Glomerular endothelial cell (primary cell): ENCODE measurements at regions not wholly inside any gene's neighbourhood (a gene's known extent, or its start where the extent isn't known, plus 50 kb on each side); places are given as distances from the start of the nearest gene placed in this dataset.
"Not testable (repeated sequence)": the region's sequence is repeated elsewhere in the genome, so short reads cannot be mapped to it uniquely, and the experiment has no call there.

Experiments
- DNase-seq: peaks from one replicate; pipeline ENCODE4 v3.0.0-alpha.2; 2011; ENCODE audit warnings: low read depth, low spot score; ENCODE audit errors: extremely low read depth

DNA sequence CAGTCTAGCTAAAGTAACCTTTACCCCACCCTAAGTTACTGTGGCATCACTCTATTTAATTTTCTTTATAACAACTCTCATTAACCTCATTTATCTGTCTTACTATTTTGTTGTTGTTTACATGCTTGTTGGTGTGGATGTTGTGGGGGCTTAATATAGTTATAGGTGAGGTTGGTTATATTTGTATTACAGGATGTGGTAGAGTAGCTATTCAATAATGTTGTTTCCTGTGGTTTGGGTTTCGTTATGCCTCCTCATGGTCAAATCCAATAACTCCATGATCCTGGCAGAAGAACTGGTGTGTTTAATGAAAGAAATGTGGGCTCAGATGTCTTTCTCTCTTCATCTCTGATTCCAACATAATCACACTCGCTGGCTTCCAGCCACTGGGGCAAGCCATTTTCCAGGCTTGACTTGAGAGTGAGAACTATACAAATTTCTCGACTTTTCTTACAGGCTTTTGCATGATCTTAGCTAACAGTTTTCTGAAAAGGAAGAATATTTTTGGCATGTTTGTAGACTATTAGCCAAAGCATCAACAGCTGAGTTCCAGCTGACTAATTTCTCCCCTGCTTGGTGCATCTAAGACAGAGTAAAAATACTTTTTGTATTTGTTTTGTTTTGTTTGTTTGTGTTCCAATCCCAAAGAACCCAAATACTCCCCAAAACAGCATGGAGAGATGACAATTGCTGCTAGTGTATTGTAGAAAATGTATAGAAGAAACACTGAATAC is 303.7 kb upstream of the PAPPA start:
- DNase-seq = no peak

DNA sequence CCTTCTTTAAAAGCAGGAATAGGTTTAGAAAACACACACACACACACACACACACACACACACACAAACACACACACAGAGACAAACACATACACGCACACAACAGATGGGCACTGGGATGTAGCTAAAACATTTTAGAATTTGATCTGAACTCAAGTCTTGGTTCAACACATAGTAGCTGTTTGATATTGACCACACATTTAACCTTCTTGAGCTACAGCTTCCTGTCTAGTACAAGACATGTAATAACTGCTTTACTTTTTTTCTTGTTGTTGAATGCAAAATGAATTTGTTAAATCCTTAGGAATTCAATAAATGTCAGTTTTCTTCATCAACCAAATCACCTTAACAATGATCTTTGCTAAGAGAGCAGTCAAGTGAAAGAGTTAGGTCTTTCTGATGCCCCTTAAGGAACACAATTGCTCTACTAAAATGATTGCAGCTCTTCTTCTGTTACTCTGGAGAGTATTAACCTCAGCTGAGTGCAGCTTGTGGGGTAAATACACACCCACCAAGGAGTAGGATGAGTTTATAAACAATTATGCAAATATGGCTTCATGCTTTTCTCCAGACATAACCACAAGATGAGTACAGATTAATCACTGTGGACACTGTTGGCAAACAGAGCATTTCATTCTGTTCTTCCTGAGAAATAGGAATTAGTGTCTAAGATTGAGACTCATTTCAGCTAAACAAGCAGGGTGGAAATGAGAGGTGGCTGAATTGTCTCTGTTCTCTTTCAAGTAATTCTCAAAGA is 302.9 kb upstream of the PAPPA start:
- no peak for DNase-seq

DNA sequence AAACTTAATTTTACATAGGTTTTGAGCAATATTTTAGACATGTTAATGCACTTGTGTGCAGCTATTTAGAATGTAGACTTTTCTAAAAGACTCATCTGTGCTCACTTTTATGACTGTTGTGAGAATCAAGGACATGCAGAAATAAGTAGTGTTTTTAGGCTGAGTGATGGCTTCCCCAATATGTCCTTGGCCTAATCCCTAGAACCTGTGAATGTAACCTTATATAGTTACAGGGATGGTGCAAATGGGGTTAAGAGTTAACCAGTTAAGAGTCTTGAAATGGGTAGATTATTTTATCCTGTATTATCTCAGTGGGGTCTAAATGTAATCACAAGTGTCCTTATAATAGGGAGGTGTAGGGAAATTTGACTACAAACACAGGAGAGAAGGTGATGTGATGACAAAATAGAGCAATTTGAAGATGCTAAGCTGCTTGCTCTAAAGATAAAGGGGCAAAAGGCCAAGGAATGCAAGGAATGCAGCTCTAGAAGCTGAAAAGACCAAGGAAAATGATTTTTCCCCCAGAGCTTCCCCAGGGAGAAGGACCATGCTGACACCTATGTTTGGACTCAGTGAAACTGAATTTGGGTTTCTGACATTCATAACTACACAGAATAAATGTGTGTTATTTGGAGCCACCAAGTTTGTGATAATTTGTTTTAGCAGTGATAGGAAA is 298.0 kb upstream of the PAPPA start:
- no peak for DNase-seq

DNA sequence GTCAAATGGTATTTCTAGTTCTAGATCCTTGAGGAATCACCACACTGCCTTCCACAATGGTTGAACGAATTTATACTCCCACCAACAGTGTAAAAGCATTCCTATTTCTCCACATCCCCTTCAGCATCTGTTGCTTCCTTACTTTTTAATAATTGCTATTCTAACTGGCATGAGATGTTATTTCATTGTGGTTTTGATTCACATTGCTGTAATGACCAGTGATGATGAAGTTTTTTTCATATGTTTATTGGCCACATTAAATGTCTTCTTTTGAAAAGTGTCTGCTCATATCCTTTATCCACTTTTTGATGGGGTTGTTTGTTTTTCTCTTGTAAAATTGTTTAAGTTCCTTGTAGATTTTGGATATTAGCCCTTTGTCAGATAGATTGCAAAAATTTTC is 295.2 kb upstream of the PAPPA start:
- not testable (repeated sequence) for DNase-seq

DNA sequence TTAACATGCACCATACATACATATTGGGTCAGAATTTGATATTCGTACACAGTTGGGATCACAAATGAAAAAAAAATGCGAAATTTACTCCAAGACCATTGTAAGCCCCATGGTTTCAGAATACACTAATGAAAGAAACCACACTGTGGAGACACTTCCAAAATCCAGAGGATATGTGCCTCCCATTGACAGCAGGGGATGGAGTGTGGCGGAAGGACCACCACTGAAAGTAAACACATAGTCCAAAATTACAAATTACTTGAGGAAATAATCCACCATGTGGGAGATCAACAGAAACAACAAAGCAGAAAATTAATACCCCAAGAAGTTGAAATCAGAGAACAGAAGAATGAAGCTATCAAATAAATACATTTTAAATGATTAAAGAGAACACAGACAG is 291.6 kb upstream of the PAPPA start:
- DNase-seq = no peak

DNA sequence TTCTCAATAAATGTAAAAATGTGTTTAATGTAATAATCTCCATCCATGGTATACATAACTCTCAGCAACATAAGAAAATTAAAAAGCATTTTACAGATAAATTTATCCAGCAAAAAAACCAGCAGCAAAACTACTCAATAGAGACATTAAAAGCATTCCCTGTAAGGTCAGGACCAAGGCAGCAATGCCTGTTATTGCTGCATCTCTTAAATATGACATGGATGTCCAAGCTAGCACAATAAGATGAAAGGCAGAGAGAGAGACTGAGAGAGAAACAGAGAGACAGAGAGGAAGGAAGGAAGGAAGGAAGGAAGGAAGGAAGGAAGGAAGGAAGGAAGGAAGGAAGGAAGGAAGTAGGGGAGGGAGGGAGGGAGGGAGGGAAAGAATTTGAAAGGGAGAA is 289.0 kb upstream of the PAPPA start:
- DNase-seq = no peak

DNA sequence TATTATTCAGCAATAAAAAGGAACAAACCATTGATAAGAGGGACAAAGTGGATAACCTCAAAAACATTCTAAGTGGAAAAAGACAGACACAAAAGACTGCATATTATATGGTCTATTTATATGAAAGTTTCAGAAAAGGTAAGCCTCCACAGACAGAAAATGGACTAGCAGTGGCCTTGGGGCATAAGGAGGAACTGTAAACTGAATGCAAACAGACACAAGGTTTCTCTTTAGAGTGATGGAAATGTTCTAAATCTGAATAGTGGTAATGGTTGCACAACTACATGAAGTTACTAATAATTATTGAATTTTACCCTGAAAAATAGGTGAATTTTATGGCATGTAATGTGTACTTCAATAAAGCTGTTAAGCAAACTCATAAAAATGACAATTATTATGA is 286.3 kb upstream of the PAPPA start:
- DNase-seq = no peak

DNA sequence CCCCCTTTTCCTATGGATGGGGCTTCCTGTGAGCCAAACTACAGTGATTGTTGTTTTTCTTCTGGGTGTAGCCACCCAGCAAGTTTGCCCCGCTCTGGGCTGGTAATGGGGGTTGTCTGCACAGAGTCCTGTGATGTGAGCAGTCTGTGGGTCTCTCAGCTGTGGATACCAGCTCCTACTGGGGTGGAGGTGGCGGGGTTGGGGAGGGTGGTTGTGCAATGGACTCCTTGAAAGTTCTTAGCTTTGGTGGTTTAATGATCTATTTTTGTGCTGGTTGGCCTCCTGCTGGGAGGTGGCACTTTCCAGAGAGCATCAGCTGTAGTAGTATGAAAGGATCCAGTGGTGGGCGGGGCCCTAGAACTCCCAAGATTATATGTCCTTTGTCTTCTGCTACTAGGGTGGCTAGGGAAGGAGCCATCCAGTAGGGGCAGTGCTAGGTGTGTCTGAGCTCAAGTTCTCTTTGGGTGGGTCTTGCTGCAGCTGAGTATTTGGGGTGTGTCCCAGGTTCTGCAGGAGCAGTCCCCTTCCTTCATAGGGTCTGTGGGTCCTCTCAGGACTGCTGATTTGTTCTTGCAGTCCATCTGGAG is 275.6 kb upstream of the PAPPA start:
- no peak for DNase-seq

DNA sequence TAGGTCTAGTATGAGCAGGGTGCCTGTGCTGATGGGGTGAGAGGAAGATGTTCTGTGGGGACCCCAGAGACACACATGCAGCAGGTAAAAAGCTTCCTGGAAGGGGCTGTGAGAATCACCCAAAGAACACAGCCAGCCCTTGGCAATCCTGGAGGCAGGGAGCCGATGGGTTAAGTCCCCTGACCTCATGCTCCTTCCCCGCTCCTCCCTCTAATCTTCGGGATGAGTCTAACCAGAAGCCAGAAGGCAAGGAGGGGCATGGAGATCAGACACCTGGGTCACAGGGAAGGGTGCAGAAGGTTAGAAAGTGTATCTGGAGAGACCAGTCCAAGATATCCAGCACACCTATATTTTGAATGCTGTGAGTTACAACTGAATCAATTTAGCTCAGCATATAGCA is 274.1 kb upstream of the PAPPA start:
- no peak for DNase-seq

DNA sequence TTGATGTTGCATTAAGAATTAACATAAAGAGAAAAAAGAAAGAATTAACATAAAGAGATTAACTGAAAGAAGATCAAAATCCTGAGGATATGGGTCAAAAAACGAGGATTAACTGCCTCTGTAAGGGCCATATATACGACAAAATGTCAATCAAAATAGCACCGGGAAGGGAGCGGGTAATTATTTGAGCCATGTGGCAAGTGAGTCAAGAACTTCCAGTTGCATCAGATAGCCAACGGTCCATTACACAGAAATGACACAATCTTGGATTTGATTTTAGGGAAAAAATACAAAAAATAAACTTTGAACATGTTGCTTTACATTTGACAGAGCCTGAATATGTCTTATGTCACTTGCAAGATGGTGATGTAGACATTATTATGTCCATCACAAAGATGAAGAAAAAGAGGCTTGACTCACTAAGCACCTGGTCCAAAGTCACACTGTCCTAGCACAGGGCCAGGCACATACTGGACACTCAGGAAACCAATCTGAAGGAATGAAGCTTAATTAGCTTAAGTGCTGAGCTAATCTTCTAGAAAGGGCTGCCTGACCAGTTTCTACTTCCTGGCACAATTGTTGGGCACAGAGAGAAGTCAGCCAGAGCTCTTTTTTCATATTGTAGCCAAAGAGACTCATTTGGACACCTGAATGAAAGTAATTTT is 273.2 kb upstream of the PAPPA start:
- no peak for DNase-seq

DNA sequence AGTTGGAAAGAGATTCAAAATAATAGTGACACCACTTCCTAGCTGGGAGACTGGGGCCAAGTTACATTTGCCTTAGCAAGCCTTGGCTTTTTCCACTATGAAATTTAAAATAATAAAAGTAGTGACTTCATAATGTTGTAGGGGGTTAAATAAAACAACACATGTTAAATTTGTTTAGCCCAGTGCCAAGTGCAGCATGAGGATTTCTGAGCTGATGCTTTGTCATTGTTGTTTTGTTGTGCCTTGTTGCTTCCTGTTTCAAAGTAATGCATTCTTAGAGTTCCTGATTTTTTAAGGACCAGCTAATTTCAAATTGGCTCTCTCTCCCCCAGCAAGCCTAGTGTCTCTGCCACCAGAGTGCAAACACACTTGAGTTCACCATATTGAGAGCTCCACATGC is 270.7 kb upstream of the PAPPA start:
- DNase-seq = no peak

DNA sequence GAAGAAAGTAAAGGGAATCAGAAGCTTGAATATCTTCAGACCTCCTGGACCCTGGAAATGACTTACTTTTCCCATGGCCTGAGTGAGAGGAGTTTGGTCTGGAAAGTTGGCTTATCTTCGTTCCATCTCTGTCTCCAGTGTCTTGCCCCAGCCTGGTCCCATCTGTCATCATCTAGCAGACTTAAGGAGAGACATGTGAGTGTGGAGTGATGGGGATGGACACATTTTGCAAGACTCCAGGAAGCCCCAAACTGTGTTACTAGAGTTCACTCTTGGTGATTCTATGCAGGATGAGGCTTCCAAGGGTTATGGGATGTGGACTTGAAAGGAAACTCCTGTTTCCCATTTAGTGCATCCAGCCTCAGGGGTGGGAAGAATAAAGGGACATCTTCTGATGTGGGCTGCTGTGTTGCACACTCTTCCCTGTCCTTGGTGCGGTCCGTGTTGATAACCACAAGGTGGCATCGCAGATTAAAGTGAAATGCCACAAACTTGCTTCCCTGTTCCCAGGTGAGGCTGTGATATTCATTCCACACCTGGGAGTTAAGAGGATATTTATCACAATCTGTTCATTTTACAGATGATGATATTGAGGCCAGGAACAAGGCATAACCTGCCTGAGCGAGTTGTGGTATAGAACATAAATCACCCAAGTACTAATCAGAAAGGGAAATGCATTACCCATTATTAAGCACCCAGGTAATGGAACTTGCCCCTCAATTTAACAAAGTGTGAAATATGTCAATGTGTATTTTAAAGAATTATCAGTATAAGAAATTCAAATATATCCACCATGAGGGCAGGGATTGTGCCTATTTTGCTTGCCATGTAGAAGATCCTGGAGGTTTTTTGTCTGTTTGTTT is 269.9 kb upstream of the PAPPA start:
- DNase-seq = no peak

DNA sequence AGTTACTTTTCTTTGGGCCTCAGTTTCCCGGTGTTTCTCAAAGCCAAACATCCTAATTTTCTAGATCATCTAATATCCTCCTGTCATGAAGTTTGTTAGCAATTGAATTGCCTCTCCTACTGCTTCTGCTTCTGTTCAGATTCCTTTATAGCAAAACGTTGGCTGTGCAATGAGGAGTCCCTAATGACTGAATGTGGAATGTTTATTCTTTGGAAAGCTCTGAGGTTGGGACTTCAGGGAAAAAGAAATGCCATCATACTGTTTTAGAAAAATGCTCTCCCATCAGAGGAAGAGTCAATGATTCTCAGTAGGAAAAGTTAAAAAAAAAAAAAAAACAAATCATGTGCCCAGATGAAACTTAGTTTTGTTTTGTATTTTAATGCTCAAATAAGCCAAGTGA is 268.7 kb upstream of the PAPPA start:
- no peak for DNase-seq

DNA sequence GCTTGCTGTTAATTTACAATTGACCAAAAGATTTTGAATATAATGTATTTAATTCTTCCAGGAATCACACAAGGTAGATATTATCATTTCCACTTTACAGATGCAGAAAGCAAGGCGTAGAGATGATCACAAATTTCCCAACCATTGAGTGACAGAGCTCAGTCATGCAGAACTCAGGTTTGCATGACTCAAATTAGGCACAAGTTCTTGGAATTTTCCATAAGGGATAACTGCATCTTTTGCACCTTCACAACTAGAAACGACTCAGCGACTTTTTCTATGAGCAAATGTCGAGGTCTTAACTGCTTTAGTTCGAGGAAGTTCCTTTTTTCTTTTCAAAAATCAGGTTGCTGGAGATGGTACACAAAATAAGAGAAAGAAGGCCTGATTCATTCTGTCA is 265.5 kb upstream of the PAPPA start:
- no peak for DNase-seq

DNA sequence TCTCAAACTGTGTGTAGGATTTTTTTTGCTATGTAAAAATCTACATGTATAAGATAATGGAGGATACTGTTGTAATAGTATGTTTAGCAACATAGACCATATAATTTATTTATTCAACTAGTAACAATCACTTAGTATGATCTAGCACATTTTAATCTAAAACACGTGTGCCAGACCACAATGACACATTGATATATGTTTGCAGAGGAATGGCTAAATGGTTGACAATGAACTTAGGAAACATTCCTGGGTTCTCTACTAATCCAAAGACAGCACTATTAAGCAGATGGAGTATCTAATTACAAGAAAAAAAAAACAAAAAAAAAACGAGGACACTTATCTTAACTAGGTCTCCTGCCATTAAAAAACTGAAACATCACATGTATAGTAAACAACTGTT is 261.7 kb upstream of the PAPPA start:
- DNase-seq = no peak

DNA sequence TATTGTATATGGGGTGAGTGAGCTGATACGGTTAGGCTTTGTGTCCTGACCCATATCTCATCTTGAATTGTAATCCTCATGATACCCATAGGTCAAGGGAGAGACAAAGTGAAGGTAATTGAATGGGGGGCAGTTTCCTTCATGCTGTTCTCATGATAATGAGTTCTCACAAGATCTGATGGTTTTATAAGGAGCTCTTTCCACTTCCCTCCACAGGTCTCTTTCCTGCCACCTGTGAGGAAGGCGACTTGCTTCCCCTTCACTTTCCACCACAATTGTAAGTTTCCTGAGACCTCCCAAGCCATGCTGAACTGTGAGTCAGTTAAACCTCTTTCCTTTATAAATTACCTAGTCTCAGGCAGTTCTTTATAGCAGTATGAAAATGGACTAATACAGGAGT is 255.1 kb upstream of the PAPPA start:
- DNase-seq = not testable (repeated sequence)

DNA sequence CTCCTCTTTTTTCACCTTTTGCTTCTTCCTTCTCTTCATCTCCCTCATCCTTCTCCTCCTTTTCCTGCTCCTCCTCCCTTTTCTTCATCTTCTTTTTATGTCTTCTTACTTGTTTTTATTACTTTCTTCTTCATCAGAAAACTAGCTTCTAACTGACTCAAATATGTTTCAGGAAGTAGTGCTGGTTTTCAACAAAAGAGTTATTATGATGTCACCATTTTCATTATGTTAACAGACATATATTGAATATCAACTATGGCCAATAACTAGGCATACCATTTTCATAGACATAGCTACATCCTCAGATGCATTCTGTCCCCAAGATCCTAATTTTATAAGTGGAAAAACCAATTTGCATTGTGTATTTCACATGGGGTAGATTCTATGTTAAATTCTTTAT is 252.9 kb upstream of the PAPPA start:
- DNase-seq = no peak

DNA sequence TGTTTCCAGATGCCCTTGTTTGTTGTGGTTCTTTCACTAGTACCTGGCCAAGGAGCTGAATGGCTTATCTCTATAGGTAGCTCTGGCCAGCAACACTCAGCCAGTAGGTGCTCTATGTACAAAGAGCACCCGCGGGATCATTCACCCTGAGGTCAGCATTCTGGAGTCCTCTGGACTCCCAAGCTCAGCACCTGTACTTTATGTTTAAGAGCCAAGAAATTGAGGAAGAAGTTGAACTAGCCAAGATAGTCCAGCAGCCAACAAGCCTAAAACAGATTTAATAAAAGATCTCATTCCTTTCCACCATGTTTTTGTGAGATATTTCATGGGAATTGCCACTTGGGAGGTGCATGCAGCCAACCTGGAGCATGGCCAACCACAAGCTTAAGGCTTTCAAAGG is 242.6 kb upstream of the PAPPA start:
- no peak for DNase-seq

DNA sequence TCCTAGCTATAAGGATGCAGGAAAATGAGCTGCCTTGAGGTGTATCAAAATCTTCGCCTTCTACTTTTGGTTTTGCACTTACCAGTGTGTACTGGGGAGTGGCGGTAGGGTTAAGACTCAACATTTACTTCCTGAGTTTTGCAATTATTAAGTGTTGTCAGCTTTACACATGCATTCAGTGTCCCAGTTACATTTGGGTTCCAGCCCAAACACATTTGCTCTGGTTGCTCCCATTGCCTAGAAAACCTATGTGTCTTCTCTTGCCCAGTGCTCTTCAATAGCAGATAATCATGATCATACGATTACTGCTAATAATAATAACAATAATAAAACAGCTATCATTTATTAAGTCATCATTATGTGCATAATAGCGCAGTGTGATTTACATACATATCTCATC is 241.5 kb upstream of the PAPPA start:
- DNase-seq = no peak

DNA sequence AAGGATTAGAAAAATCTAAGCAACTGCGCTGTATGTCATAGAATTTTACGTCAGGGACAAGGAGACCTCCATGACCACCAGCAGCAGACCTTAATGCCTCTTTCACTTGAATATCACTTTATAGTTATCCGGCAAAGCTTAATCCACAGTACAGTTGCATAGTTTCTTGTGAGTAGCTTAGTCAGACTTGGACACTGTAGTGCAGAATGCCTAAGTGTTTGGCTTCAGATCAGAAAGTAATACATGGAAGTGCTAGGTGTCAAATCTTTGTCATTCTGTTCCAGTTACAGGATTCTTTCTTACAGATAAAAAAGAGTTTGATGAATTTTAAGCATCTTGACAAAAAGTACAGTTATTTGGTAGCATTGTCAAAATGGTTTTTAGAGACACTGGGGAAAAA is 239.9 kb upstream of the PAPPA start:
- no peak for DNase-seq
